HepG2 (cell line): ENCODE measurements at regions not wholly inside any gene's neighbourhood (a gene's known extent, or its start where the extent isn't known, plus 50 kb on each side); places are given as distances from the start of the nearest gene placed in this dataset.

Source experiments
- ATF1 ChIP-seq: IDR thresholded peaks from 2 replicates; pipeline ENCODE4 v1.6.1; 2016; ENCODE audit warnings: mild to moderate bottlenecking, control low read depth
- CCDC6 ChIP-seq: sonication (generic); formaldehyde crosslinking; IDR thresholded peaks from 2 replicates; pipeline ENCODE4 v1.8.1; 2022; ENCODE audit warnings: mild to moderate bottlenecking, missing genetic modification reagents, moderate library complexity
- CHD2 ChIP-seq: IDR thresholded peaks from 2 replicates; pipeline ENCODE4 v1.6.1; 2011; ENCODE audit warnings: low read depth, low read length, improper control_type of control experiment
- DPF2 ChIP-seq: sonication (generic); formaldehyde crosslinking; IDR thresholded peaks from 2 replicates; pipeline ENCODE4 v1.4.0; 2020; ENCODE audit warnings: mild to moderate bottlenecking, low read depth, missing genetic modification reagents, borderline replicate concordance
- EEA1 ChIP-seq: sonication (generic); formaldehyde crosslinking; IDR thresholded peaks from 2 replicates; pipeline ENCODE4 v1.5.1; 2020; ENCODE audit warnings: mild to moderate bottlenecking, missing genetic modification reagents, borderline replicate concordance
- GABPB1 ChIP-seq: IDR thresholded peaks from 2 replicates; pipeline ENCODE4 v1.6.1; 2016; ENCODE audit warnings: mild to moderate bottlenecking, missing genetic modification reagents, moderate library complexity, missing compliant biosample characterization
- GTF3A ChIP-seq: sonication (generic); formaldehyde crosslinking; conservative IDR thresholded peaks from 2 replicates; pipeline ENCODE4 v1.4.0; 2020; ENCODE audit warnings: mild to moderate bottlenecking, missing genetic modification reagents
- HNRNPLL ChIP-seq: fragments of 200-400 bp; formaldehyde crosslinking; IDR thresholded peaks from 2 replicates; pipeline ENCODE4 v1.6.1; 2017; ENCODE audit warnings: mild to moderate bottlenecking, low read depth, low read length; ENCODE audit not compliant: poor library complexity, severe bottlenecking
- KLF12 ChIP-seq: sonication (generic); formaldehyde crosslinking; IDR thresholded peaks from 2 replicates; pipeline ENCODE4 v1.4.0; 2020; ENCODE audit warnings: missing genetic modification reagents, borderline replicate concordance
- NCOA2 ChIP-seq: sonication (generic); formaldehyde crosslinking; IDR thresholded peaks from 2 replicates; pipeline ENCODE4 v1.8.0; 2022; ENCODE audit warnings: inconsistent platforms
- NCOR1 ChIP-seq: fragments of 200-600 bp; sonication (generic); IDR thresholded peaks from 2 replicates; pipeline ENCODE4 v1.7.0; 2017; ENCODE audit warnings: antibody characterized with exemption, low read length, borderline replicate concordance
- PAWR ChIP-seq: sonication (generic); formaldehyde crosslinking; IDR thresholded peaks from 2 replicates; pipeline ENCODE4 v1.4.0; 2020; ENCODE audit warnings: missing genetic modification reagents, mild to moderate bottlenecking, borderline replicate concordance
- RARG ChIP-seq: sonication (generic); formaldehyde crosslinking; IDR thresholded peaks from 2 replicates; pipeline ENCODE4 v1.4.0; 2020; ENCODE audit warnings: low read depth, mild to moderate bottlenecking, missing genetic modification reagents
- RFX1 ChIP-seq: fragments of 450-650 bp; IDR thresholded peaks from 2 replicates; pipeline ENCODE4 v1.6.1; 2017
- SNRNP70 ChIP-seq: fragments of 200-400 bp; formaldehyde crosslinking; IDR thresholded peaks from 2 replicates; pipeline ENCODE4 v1.6.1; 2017; ENCODE audit warnings: mild to moderate bottlenecking, low read depth, low read length, moderate library complexity
- TRIM24 ChIP-seq: sonication (generic); formaldehyde crosslinking; IDR thresholded peaks from 2 replicates; pipeline ENCODE4 v1.8.0; 2022; ENCODE audit warnings: mild to moderate bottlenecking, missing genetic modification reagents
- ZFP1 ChIP-seq: IDR thresholded peaks from 2 replicates; pipeline ENCODE4 v1.6.1; 2016
- ZFP37 ChIP-seq: sonication (generic); formaldehyde crosslinking; IDR thresholded peaks from 2 replicates; pipeline ENCODE4 v1.4.0; 2020; ENCODE audit warnings: missing genetic modification reagents, borderline replicate concordance
- ZNF136 ChIP-seq: sonication (generic); formaldehyde crosslinking; IDR thresholded peaks from 2 replicates; pipeline ENCODE4 v1.8.1; 2022; ENCODE audit warnings: low read depth, mild to moderate bottlenecking, moderate library complexity, missing genetic modification reagents
- ZNF441 ChIP-seq: sonication (generic); formaldehyde crosslinking; IDR thresholded peaks from 2 replicates; pipeline ENCODE4 v1.7.0; 2021; ENCODE audit warnings: missing genetic modification reagents, borderline replicate concordance
- ZNF607 ChIP-seq: sonication (generic); formaldehyde crosslinking; IDR thresholded peaks from 2 replicates; pipeline ENCODE4 v1.5.1; 2020; ENCODE audit warnings: missing genetic modification reagents, mild to moderate bottlenecking, borderline replicate concordance
- ZNF660 ChIP-seq: sonication (generic); formaldehyde crosslinking; IDR thresholded peaks from 2 replicates; pipeline ENCODE4 v1.5.1; 2020; ENCODE audit warnings: mild to moderate bottlenecking, low read depth, missing genetic modification reagents, borderline replicate concordance
- ZNF850 ChIP-seq: sonication (generic); formaldehyde crosslinking; conservative IDR thresholded peaks from 2 replicates; pipeline ENCODE4 v1.9.0; 2021; ENCODE audit warnings: mild to moderate bottlenecking, missing genetic modification reagents
- ZNF878 ChIP-seq: sonication (generic); formaldehyde crosslinking; IDR thresholded peaks from 2 replicates; pipeline ENCODE4 v1.8.1; 2023; ENCODE audit warnings: mild to moderate bottlenecking, missing genetic modification reagents, moderate library complexity
- TF ChIP-seq, protein P1 (sequence below): IDR thresholded peaks from 2 replicates; pipeline ENCODE4 v1.6.1; 2016; ENCODE audit warnings: control low read depth
- TF ChIP-seq, protein P2 (sequence below): sonication (generic); formaldehyde crosslinking; IDR thresholded peaks from 2 replicates; pipeline ENCODE4 v1.5.1; 2020; ENCODE audit warnings: missing genetic modification reagents, mild to moderate bottlenecking, borderline replicate concordance
- TF ChIP-seq, protein P3 (sequence below): IDR thresholded peaks from 2 replicates; pipeline ENCODE4 v1.6.1; 2016

DNA sequence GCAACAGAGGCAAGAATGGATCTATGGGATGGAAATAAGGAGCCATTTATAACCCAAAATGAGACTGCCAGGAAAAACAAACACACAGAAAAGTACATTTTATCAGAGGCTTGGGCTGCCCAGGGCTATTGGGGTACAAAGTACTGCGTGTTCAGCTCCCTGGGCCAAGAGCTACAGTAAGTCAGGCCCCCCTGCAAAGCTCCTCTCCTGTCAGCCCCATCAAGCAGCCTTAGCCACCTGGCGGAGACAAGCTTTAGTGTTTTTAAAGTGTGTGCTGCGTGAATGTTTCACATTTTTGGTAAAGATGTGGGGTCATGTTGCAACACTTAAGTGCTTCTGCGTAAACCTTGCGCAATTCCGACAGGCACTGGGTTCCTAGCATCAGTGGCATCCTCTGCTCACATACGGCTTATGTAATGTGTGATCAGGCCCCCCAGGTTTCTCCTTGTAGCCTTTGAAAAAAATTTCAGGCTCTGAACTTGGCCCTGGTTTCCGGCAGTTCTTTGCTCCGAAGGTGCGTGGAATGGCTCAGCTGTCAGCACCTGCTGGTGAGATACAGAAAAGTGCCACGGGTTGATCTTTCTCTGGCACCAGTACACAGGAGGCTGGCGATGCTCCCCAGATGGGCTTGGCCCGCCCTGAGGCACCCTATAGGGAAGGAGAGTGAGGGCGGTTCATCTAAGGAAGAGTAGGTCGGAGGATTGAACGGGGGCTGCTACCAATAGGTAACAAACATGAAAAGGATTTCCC lies 198.7 kb upstream of the EEA1 start (continued):
- TF ChIP-seq, protein P1, sequence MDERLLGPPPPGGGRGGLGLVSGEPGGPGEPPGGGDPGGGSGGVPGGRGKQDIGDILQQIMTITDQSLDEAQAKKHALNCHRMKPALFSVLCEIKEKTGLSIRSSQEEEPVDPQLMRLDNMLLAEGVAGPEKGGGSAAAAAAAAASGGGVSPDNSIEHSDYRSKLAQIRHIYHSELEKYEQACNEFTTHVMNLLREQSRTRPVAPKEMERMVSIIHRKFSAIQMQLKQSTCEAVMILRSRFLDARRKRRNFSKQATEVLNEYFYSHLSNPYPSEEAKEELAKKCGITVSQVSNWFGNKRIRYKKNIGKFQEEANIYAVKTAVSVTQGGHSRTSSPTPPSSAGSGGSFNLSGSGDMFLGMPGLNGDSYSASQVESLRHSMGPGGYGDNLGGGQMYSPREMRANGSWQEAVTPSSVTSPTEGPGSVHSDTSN = peak; percentile 63; the same call in 1 of the 2 replicates
- TF ChIP-seq NCOA2 (peak; percentile 94), ZNF136 (CRISPR knock-in tag) (peak; percentile 93), HNRNPLL (peak; percentile 96), GTF3A (CRISPR knock-in tag) (no peak; the same call in 1 of the 2 replicates), TRIM24 (CRISPR knock-in tag) (peak; percentile 85), ZNF607 (0 out of 2 replicates have a peak, but pooled peaks have one; percentile 22), EEA1 (CRISPR knock-in tag) (no peak; the same call in 1 of the 2 replicates), GABPB1 (CRISPR knock-in tag) (peak; percentile 58), ZNF878 (CRISPR knock-in tag) (peak; percentile 51; the same call in 1 of the 2 replicates), CCDC6 (CRISPR knock-in tag) (peak; percentile 89), ZFP1 (peak; percentile 94), CHD2 (0 out of 2 replicates have a peak, but pooled peaks have one; percentile 9), ZFP37 (CRISPR knock-in tag) (peak; percentile 78), DPF2 (CRISPR knock-in tag) (peak; percentile 96), ZNF660 (no peak), ATF1 (CRISPR knock-in tag) (peak; percentile 74), RFX1 (no peak), ZNF441 (CRISPR knock-in tag) (peak; percentile 56; the same call in 1 of the 2 replicates), ZNF850 (CRISPR knock-in tag) (no peak), NCOR1 (peak; percentile 90; the same call in 1 of the 2 replicates), RARG (0 out of 2 replicates have a peak, but pooled peaks have one; percentile 48), SNRNP70 (no peak), PAWR (no peak), KLF12 (0 out of 2 replicates have a peak, but pooled peaks have one; percentile 66)
- TF ChIP-seq, protein P2, sequence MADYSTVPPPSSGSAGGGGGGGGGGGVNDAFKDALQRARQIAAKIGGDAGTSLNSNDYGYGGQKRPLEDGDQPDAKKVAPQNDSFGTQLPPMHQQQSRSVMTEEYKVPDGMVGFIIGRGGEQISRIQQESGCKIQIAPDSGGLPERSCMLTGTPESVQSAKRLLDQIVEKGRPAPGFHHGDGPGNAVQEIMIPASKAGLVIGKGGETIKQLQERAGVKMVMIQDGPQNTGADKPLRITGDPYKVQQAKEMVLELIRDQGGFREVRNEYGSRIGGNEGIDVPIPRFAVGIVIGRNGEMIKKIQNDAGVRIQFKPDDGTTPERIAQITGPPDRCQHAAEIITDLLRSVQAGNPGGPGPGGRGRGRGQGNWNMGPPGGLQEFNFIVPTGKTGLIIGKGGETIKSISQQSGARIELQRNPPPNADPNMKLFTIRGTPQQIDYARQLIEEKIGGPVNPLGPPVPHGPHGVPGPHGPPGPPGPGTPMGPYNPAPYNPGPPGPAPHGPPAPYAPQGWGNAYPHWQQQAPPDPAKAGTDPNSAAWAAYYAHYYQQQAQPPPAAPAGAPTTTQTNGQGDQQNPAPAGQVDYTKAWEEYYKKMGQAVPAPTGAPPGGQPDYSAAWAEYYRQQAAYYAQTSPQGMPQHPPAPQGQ (CRISPR knock-in tag) = 0 out of 2 replicates have a peak, but pooled peaks have one; percentile 57
- TF ChIP-seq, protein P3, sequence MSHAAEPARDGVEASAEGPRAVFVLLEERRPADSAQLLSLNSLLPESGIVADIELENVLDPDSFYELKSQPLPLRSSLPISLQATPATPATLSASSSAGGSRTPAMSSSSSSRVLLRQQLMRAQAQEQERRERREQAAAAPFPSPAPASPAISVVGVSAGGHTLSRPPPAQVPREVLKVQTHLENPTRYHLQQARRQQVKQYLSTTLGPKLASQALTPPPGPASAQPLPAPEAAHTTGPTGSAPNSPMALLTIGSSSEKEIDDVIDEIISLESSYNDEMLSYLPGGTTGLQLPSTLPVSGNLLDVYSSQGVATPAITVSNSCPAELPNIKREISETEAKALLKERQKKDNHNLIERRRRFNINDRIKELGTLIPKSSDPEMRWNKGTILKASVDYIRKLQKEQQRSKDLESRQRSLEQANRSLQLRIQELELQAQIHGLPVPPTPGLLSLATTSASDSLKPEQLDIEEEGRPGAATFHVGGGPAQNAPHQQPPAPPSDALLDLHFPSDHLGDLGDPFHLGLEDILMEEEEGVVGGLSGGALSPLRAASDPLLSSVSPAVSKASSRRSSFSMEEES (CRISPR knock-in tag) = peak; percentile 87
